HUDEP-2 (cell line): ENCODE measurements at regions not wholly inside any gene's neighbourhood (a gene's known extent, or its start where the extent isn't known, plus 50 kb on each side); places are given as distances from the start of the nearest gene placed in this dataset.
"Not testable (repeated sequence)": the region's sequence is repeated elsewhere in the genome, so short reads cannot be mapped to it uniquely, and the experiment has no call there.

Experiments used
- DNase-seq, 76 experiments: peaks; one replicate each; lab custom pipeline; 2025; ENCODE audit not compliant: unreplicated experiment in 76 of 76; lab: John Stamatoyannopoulos, UW

DNA sequence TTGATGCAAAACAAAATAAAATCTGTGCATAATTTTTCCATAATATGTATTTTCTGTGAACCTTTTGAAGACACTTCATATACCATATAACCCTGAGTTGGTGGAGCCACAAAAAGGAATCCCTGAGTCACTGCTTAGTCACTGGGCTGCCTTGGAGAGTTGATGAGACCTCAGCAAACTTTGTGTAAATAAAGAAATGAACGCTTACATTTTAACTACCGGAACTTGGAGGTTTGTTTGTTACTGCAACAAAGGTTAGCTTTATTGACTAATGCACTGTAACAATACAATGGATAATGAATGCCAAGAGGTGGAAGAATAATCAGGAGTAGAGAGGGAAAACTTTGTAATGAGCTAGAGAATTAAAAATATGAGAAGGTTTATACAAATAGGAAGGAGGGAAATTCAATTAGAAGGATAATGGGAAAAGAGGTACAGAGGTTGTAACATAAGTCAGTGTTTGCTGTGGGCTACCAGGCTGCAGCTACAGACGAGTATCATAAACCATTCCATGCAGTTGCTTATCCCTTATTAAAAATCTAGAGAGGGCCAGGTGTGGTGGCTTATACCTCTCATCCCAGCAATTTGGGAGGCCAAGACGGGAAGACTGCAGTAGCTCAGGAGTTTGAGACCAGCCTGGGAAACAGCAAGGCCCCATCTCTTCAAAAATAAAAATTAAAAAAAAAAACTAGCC lies 1042.1 kb downstream of the TYW1 start:
- no peak for DNase-seq

DNA sequence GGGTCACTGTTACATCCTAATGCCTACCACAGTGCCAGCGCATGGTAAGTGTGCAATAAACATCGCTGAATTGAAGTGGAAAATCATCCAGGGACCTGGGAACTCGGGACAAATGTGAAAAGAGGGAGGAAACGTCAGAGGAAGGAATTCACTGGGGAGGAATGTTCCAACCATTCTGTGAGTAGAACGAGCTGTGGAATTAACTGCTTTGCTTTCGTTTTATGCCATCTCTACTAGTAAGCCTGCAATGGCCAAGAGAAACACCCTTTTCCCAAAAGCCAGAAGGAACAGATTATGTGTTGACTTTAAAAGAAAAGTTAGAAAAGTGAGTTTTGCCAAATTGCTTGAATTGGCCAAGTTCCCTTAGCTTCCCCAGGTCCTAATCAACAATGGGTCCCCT lies 1044.9 kb downstream of the TYW1 start:
- no peak for DNase-seq

DNA sequence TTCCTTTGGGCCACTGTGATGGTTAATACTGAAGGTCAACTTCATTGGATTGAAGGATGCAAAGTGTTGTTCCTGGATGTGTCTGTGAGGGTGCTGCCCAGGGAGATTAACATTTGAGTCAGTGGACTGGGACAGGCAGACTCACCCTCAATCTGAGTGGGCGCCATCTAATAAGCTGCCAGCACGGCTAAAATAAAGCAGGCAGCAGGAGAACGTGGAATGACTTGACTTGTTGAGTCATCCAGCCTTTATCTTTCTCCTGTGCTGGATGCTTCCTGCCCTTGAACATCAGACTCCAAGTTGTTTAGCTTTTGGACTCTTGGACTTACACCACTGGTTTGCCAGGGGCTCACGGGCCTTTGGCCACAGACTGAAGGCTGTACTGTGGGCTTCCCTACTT lies 1046.9 kb downstream of the TYW1 start:
- DNase-seq, result no peak

DNA sequence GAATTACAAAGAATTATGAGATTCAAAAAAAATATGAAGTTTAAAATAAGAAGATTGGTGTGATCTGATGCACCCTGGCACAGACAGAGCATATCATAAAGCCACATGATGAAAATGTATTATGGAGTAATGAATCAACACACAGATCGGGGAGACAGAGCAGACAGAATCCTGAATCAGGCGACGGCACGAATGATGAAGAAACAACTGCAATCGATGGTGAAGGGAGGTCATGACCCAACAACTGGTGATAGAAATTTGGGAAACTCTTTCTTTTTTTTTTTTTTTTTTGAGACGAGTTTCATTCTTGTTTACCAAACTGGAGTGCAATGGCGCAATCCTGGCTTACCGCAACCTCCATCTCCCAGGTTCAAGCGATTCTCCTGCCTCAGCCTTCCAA lies 1054.0 kb downstream of the TYW1 start:
- DNase-seq, result no peak

DNA sequence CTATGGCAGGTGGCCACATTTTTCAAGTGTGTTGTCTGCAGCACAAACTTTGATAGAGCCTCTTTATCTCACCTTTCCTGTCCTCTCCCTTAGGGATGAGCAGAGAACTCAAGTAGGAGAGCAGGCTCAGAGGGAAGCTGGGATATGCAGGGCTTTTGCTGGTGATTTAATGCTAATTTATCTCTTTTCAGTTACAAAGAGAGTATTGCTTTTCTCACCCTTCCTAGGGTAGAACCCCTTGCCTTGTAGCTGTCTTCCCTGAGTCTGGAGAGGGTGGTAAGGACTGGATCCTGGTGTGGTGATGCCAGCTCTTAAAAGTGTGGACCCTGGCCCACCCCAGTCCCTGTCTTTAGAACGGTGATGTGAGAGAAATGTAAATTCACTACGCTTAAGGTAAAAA lies 1061.4 kb downstream of the TYW1 start:
- no peak for DNase-seq

DNA sequence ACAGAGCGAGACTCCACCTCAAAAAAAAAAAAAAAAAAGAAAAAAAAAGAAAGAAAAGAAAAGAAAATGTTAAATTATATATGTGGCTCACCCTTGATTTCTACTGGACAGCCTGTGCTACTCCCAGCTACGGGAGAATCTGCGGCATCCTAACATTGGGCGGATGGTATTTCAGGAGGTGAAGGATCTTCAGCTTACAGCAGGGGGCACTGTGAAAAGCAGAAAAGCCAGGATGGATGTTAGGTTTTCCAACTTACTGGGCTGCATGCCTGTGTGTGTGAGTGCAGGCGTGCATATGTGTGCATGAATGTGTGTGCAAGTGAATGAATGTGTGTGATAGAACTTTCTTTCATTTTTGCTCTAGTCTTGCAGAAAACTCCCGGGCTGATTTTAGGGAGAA lies 1066.5 kb downstream of the TYW1 start:
- no peak for DNase-seq

DNA sequence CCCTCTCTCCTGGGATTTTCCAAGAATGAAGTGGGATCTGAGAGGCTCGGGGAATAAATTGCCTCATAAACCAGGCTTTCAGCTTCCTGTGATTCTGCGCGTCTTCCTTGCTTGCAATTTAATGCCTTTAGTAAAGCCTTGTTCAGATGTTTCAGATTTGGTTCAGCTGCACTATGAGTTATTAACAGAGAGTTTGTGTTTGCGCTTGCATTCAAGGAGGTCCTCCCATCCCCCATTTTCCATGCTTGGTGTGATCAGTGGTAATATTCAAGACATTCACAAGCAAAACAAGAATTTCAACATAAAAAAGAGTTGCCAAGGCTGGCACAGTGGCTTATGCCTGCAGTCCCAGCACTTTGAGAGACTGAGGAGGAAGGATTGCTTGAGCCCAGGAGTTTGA lies 1068.9 kb downstream of the TYW1 start:
- no peak for DNase-seq

DNA sequence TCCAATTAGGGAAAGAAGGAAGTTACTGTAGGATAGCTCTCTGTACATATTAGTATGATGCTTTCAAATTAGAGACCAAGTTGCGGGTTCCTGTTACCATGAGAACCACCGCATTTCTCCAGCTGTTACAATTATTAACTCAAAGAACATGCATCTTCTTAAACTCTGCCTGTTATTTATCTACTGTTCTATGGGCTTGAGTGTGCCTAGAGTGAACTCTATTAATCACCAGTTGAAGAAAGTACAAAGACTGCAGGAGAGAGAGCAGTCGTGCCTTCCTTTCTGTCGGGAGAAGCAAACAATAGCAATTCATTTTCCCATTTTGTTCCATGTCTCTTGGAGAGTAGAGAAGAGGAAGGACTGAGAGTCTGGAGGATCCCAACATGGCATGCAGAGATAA lies 1071.2 kb downstream of the TYW1 start:
- no peak for DNase-seq

DNA sequence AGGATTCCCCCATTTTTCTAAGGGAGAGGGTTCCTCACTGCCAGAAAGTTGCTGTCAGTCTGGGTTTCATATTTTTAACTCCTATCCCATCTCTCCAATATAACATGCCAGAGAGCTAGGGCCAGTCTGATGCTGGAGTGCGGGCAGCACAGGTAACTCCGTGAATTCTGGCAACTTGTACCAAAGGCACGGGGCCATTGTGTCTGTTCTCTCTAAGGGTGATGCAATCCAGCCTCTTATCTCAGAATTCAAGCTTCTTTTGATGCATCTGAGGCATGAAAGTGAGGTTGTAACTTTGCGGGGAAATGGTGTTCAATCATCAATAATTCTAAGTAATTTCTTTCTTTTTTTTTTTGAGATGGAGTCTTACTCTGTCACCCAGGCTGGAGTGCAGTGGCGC lies 1074.4 kb downstream of the TYW1 start:
- no peak for DNase-seq

DNA sequence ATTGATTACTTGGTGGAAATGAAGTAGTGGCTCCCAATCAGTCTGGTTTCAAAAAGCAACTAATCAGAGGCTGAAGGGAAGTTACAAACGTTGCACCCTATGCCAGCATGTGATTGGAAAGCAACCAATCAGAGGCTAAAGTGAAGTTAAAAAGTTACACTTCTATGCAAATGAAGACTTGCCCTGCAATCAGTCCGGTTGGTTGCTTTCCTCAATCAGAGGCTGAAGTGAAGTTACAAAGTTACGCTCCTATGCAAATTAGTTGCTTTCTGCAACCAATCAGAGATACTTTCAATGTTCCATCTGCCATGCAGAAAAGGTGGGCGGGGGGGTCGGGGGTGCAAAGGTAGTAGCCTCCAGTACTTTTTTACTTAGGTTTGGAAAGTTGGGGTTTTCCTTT lies 1077.1 kb downstream of the TYW1 start:
- no peak for DNase-seq

DNA sequence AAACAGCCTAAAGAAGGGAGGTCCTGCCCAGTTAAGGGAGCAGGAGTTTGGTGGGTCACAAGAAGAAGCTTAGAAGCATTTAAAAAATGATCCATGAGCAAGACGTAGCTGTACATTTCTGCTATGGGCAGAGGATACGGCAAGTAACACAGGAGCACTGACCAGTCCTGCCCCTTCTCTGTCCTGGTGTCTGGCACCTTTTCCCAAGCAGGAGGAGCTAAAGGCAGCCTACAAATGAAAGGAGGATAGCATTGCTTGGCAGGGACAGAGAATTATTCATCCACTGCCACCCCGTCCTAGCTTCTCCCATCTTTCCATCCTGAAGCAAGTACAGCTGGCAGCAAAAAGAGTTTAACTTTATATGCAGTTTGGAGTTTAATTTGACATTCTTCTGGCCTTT lies 1077.6 kb downstream of the TYW1 start:
- no peak for DNase-seq

DNA sequence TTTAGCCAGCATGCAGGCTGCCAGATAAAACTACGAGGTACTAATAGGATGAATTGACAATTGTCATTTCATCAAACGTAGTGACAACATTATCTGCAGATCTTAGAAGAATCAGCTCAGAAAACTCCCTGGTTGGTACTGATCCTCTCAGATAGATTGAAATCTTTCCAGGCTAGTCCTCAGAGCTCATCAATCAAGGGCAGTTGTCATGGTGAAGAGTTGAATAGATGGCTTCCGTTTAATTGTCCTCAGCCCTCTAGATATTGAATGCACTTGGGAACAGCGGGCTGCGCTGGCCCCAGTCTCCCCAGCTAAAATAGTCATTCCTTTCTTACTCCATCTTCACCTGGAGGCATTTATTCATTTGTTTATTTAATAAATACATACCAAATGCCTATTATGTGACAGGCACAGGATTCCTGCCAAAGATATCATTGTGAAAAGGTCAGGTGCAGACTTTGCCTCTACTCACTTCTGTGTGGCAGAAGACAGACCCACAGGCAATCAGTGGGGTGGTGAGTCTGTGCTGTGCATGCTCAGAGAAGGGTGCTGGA lies 1081.6 kb downstream of the TYW1 start:
- DNase-seq, result no peak

DNA sequence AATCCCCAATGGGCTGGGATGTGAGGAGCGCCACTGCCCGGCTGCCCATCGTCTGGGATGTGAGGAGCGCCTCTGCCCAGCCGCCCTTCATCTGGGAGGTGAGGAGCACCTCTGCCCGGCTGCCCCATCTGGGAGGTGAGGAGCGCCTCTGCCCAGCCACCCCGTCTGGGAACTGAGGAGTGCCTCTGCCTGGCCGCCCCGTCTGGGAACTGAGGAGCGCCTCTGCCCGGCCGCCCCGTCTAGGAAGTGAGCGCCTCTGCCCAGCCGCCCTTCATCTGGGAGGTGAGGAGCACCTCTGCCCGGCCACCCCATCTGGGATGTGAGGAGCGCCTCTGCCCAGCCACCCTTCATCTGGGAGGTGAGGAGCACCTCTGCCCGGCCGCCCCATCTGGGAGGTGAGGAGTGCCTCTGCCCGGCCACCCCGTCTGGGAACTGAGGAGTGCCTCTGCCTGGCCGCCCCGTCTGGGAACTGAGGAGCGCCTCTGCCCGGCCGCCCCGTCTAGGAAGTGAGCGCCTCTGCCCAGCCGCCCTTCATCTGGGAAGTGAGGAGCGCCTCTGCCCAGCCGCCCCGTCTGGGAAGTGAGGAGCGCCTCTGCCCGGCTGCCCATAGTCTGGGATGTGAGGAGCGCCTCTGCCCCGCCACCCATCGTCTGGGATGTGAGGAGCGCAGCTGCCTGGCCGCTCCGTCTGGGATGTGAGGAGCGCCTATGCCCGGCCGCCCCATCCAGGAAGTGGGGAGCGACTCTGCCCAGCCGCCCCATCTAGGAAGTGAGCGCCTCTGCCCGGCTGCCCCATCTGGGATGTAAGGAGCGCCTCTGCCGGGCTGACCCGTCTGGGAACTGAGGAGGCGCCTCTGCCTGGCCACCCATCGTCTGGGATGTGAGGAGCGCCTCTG lies 1085.7 kb downstream of the TYW1 start:
- not testable (repeated sequence) for DNase-seq

DNA sequence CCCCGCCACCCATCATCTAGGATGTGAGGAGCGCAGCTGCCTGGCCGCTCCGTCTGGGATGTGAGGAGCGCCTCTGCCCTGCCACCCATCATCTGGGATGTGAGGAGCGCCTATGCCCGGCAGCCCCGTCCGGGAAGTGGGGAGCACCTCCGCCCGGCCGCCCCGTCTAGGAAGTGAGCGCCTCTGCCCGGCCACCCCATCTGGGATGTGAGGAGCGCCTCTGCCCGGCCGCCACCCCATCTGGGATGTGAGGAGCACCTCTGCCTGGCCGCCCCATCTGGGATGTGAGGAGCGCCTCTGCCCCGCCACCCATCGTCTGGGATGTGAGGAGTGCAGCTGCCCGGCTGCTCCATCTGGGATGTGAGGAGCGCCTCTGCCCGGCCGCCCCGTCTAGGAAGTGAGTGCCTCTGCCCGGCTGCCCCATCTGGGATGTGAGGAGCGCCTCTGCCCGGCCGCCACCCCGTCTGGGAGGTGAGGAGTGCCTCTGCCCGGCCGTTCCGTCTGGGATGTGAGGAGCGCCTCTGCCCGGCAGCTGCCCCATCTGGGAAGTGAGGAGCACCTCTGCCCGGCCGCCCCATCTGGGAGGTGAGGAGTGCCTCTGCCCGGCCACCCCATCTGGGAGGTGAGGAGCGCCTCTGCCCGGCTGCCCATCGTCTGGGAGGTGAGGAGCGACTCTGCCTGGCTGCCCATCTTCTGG lies 1086.5 kb downstream of the TYW1 start:
- DNase-seq, result not testable (repeated sequence)

DNA sequence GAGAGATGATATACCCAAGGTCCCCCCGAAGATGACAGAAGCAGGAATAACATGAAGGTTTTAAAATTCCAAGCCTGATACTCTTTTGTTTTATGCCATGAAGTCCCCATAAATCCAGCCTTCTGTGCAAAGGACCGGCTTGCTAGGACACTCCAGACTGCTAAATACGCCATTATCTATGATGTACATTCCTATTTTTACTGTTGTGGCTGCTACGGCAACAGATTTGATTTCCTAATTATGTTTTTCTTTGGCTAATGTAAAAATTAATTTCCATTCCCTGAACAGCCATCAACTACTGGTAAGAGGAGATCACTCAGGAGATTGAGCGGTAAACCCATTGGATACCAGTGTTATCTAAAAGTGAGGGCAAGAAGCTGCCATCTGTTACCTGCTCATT lies 1090.8 kb downstream of the TYW1 start:
- no peak for DNase-seq

DNA sequence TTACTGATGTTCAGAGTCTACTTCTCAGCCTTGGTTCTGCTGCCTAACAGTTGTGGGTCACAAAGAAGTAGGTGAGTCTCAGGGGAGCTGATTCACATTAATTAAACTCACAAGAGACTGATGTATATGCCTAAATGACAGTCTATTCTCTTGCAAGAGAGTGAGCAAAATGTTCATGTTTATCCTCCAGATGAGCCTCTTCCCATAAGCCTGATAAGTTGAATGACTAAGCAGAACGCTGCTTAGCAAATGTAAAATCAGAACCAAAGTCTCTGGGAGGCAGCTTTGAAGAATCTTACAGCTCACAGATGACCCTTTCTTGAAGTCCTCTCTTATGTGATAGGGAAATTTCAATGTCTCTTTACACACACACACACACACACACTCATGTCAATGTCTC lies 1092.2 kb downstream of the TYW1 start:
- no peak for DNase-seq

DNA sequence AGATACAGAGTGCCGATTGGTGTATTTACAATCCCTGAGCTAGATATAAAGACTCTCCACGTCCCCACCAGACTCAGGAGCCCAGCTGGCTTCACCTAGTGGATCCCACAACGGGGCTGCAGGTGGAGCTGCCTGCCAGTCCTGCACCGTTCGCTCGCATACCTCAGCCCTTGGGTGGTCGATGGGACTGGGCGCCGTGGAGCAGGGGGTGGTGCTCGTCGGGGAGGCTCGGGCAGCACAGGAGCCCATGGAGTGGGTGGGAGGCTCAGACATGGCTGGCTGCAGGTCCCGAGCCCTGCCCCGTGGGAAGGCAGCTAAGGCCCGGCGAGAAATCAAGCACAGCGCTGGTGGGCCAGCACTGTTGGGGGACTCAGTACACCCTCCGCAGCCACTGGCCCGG lies 1093.6 kb downstream of the TYW1 start:
- DNase-seq, result not testable (repeated sequence)

DNA sequence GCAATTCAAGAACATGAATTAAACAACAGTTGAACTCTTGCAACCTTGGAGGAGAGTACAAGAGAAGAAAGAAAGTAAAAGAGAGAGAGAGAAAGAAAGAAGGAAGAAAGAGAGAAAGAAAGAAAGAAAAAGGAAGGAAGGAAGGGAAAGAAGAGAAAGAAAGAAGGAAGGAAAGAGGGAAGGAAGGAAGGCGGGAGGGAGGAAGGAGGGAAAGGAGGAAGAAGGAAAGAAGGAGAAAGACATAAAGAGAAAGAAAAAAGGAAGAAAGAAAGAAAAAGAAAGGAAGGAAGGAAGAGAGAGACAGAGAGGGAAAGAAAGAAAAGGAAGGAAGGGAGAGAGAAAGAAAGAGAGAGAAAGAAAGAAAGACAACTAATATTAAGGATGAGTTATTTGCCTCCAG lies 1106.7 kb downstream of the TYW1 start:
- no peak for DNase-seq

DNA sequence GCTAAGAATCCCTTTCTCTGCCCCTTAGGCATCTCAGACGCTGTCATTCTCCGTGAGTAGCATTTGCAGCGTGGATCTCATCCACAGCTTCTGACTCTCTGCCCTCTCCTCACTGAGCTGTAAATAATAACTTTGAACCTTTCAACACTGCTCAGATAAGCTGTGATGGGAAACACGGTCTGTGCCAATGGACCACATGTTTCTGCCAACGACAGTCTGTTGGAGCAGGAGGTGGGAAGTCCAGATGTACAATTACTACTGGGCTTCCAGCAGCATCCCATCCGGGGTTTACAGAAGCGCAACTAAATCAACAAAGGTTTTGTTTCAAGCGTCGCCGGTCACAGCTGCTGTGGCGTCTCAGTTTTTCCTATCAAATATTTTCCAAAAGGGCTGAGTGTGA lies 1110.6 kb downstream of the TYW1 start:
- DNase-seq, result no peak

DNA sequence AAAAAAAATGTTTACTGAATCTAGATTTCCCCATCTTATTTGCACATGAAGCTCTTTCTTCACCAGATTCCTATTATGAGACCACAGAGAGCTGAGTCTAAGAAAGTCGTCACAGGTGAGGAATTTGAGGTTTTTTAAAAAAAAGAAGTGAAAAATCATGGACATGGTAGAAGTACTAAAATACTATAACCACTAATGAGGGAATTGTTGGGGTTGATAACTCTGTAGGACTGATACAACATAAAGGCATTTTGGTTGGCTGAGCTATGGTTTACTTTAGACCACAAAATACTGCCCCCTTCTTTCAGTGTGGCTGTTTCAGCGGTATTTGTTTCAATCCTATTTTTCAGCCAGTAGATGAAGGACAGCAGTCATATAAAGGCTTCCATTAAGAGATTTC lies 1111.3 kb downstream of the TYW1 start:
- no peak for DNase-seq

DNA sequence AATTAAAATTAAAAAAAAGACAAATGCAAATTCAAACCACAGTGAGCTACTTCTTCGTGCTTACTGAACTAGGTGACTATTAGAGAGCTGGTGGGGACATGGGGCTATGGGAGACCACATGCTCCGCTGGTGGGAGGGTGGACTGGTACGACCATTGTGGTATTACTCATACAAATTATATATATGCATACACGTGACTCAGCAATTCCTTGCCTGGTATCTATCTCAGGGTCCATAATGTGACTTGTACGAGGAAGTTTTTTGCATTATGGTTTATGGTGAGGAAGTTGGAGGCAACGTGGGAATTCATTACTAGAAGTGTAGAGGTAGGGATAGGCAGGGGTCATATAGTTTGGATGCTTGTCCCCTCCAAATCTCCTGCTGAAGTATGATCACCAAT lies 1112.7 kb downstream of the TYW1 start:
- no peak for DNase-seq
